IMR-90 (cell line): ENCODE measurements at regions not wholly inside any gene's neighbourhood (a gene's known extent, or its start where the extent isn't known, plus 50 kb on each side); places are given as distances from the start of the nearest gene placed in this dataset.

Experiments
- ATAC-seq: fragments of 200-7000 bp; cut with Tn5 transposase; 2 replicates; pipeline ENCODE4 v1.9.1; 2020; ENCODE audit warnings: low read depth, mild to moderate bottlenecking, moderate library complexity
- BruUV-seq: library from RNA; stranded (reverse); fragments of 400-500 nt; replicated peaks from 2 replicates; lab custom pipeline; 2021; lab: Mats Ljungman, UMichigan
- CTCF ChIA-PET: fragments of 300-600 bp; formaldehyde crosslinking; extraction: SDS; loops from one replicate; lab custom pipeline; 2021; ENCODE audit warnings: antibody characterized with exemption; lab: Yijun Ruan, JAX
- POLR2A ChIA-PET: fragments of 300-600 bp; sonication (Branson Sonifier 250); formaldehyde crosslinking; loops from one replicate; lab custom pipeline; 2022; ENCODE audit warnings: antibody characterized with exemption; ENCODE audit not compliant: unreplicated experiment; lab: Charles Lee
- DNase-seq: peaks from one replicate; pipeline ENCODE4 v3.0.0; 2013
- H2AFZ ChIP-seq: replicated peaks from 2 replicates; pipeline ENCODE3; 2013; ENCODE audit warnings: low read length, mild to moderate bottlenecking; ENCODE audit not compliant: poor library complexity
- H2AK5ac ChIP-seq: 2 replicates; pipeline ENCODE4 v1.6.1; 2013; ENCODE audit warnings: low read depth, low read length, inconsistent platforms
- H2AK9ac ChIP-seq: replicated peaks from 2 replicates; pipeline ENCODE3; 2013; ENCODE audit warnings: mild to moderate bottlenecking, low read depth, low read length, moderate library complexity; ENCODE audit not compliant: poor library complexity
- H2BK120ac ChIP-seq: 2 replicates; pipeline ENCODE4 v1.6.1; 2013; ENCODE audit warnings: low read depth, low read length, inconsistent platforms
- H2BK15ac ChIP-seq: 3 replicates; pipeline ENCODE4 v1.6.1; 2013; ENCODE audit warnings: low read depth, low read length, inconsistent platforms
- H2BK20ac ChIP-seq: 2 replicates; pipeline ENCODE4 v1.6.1; 2013; ENCODE audit warnings: low read depth, mild to moderate bottlenecking, inconsistent platforms, low read length, moderate library complexity
- H2BK5ac ChIP-seq: 2 replicates; pipeline ENCODE4 v1.6.1; 2013; ENCODE audit warnings: mild to moderate bottlenecking, low read depth, low read length, inconsistent platforms; ENCODE audit not compliant: poor library complexity, severe bottlenecking
- H3K14ac ChIP-seq: replicated peaks from 2 replicates; pipeline ENCODE4 v1.6.1; 2013; ENCODE audit warnings: low read depth, low read length, inconsistent platforms
- H3K18ac ChIP-seq: 2 replicates; pipeline ENCODE4 v1.6.1; 2013; ENCODE audit warnings: low read depth, low read length, control low read depth
- H3K23ac ChIP-seq: 2 replicates; pipeline ENCODE4 v1.6.1; 2013; ENCODE audit warnings: low read depth, low read length, inconsistent platforms
- H3K27ac ChIP-seq: 2 replicates; pipeline ENCODE4 v1.5.1; 2013; ENCODE audit warnings: mild to moderate bottlenecking, control low read depth, low read length; ENCODE audit not compliant: insufficient read depth
- H3K27me3 ChIP-seq: 2 replicates; pipeline ENCODE4 v1.6.1; 2013; ENCODE audit warnings: low read length; ENCODE audit not compliant: control insufficient read depth, insufficient read depth
- H3K36me3 ChIP-seq: 2 replicates; pipeline ENCODE4 v1.6.1; 2013; ENCODE audit warnings: low read length, mixed read lengths; ENCODE audit not compliant: control insufficient read depth, insufficient read depth
- H3K4ac ChIP-seq: 2 replicates; pipeline ENCODE4 v1.6.1; 2013; ENCODE audit warnings: low read depth, low read length, inconsistent platforms
- H3K4me1 ChIP-seq: 2 replicates; pipeline ENCODE4 v1.6.1; 2013; ENCODE audit warnings: low read length, mixed read lengths; ENCODE audit not compliant: control insufficient read depth, insufficient read depth
- H3K4me2 ChIP-seq: 2 replicates; pipeline ENCODE4 v1.6.1; 2013; ENCODE audit warnings: low read depth, mild to moderate bottlenecking, control low read depth, low read length, moderate library complexity
- H3K4me3 ChIP-seq: 2 replicates; pipeline ENCODE4 v1.5.1; 2013; ENCODE audit warnings: low read depth, mild to moderate bottlenecking, control low read depth, low read length, moderate library complexity; ENCODE audit not compliant: insufficient read depth
- H3K56ac ChIP-seq: 2 replicates; pipeline ENCODE4 v1.6.1; 2013; ENCODE audit warnings: low read length, inconsistent platforms; ENCODE audit not compliant: insufficient read depth; ENCODE audit errors: extremely low read depth
- H3K79me1 ChIP-seq, 2 experiments: 2 replicates each; pipeline ENCODE4 v1.6.1; 2013; ENCODE audit warnings: low read length in 2 of 2, inconsistent platforms in 1 of 2, low read depth in 1 of 2
- H3K9ac ChIP-seq: 2 replicates; pipeline ENCODE4 v1.6.1; 2013; ENCODE audit warnings: low read depth, low read length, control low read depth
- H3K9me1 ChIP-seq: 2 replicates; pipeline ENCODE4 v1.6.1; 2013; ENCODE audit warnings: low read length, inconsistent platforms; ENCODE audit not compliant: insufficient read depth
- H3K9me3 ChIP-seq: 2 replicates; pipeline ENCODE4 v1.6.1; 2013; ENCODE audit warnings: low read length; ENCODE audit not compliant: control insufficient read depth, insufficient read depth
- H4K20me1 ChIP-seq: 2 replicates; pipeline ENCODE4 v1.6.1; 2013; ENCODE audit warnings: low read length, inconsistent platforms; ENCODE audit not compliant: insufficient read depth
- H4K5ac ChIP-seq: 2 replicates; pipeline ENCODE4 v1.6.1; 2013; ENCODE audit warnings: mild to moderate bottlenecking, low read depth, low read length, control low read depth
- H4K8ac ChIP-seq, 2 experiments: 2 replicates each; pipeline ENCODE4 v1.6.1; 2013; ENCODE audit warnings: low read depth in 2 of 2, low read length in 2 of 2, control low read depth in 1 of 2, inconsistent platforms in 1 of 2
- H4K91ac ChIP-seq: 2 replicates; pipeline ENCODE4 v1.6.1; 2013; ENCODE audit warnings: low read depth, low read length, inconsistent platforms; ENCODE audit not compliant: insufficient read depth
- BHLHE40 ChIP-seq: fragments of 150-350 bp; IDR thresholded peaks from 2 replicates; pipeline ENCODE4 v1.6.1; 2016; ENCODE audit warnings: mild to moderate bottlenecking, low read depth, low read length
- CEBPB ChIP-seq: IDR thresholded peaks from 2 replicates; pipeline ENCODE4 v1.6.1; 2012; ENCODE audit warnings: low read depth, low read length, improper control_type of control experiment
- CHD1 ChIP-seq: IDR thresholded peaks from 2 replicates; pipeline ENCODE4 v1.6.1; 2012; ENCODE audit warnings: low read depth, low read length, improper control_type of control experiment
- MAFK ChIP-seq: IDR thresholded peaks from 2 replicates; pipeline ENCODE4 v1.6.1; 2012; ENCODE audit warnings: low read depth, low read length, improper control_type of control experiment
- MAZ ChIP-seq: IDR thresholded peaks from 2 replicates; pipeline ENCODE4 v1.6.1; 2012; ENCODE audit warnings: low read depth, mild to moderate bottlenecking, low read length, improper control_type of control experiment, moderate library complexity, borderline replicate concordance
- POLR2A ChIP-seq: IDR thresholded peaks from 2 replicates; pipeline ENCODE4 v1.6.1; 2012; ENCODE audit warnings: mild to moderate bottlenecking, low read depth, low read length
- RCOR1 ChIP-seq: IDR thresholded peaks from 2 replicates; pipeline ENCODE4 v1.6.1; 2012; ENCODE audit warnings: mild to moderate bottlenecking, low read length, improper control_type of control experiment; ENCODE audit not compliant: insufficient replicate concordance
- RFX5 ChIP-seq: IDR thresholded peaks from 2 replicates; pipeline ENCODE4 v1.8.0; 2012; ENCODE audit warnings: low read depth, mild to moderate bottlenecking, low read length, moderate library complexity
- dilution Hi-C: fragments of 300-500 bp; cut with HindIII; formaldehyde crosslinking; loops from one replicate; pipeline ENCODE4 v1.14.3; 2018; ENCODE audit warnings: low sequenced_read_pairs; ENCODE audit not compliant: unreplicated experiment
- in situ Hi-C: fragments of 300-500 bp; cut with MboI; formaldehyde crosslinking; loops from 3 replicates; pipeline ENCODE4 v1.14.3; 2019; ENCODE audit warnings: low sequenced_read_pairs, inconsistent platforms, mixed read lengths
- intact Hi-C: fragments of 100-400 bp; cut with micrococcal nuclease; formaldehyde crosslinking; loops from 2 replicates; pipeline ENCODE4 v1.10.0; 2022
- TF ChIP-seq, protein P1 (sequence below): fragments of 150-350 bp; IDR thresholded peaks from 2 replicates; pipeline ENCODE4 v1.6.1; 2017; ENCODE audit warnings: mild to moderate bottlenecking, antibody characterized with exemption, low read length, low read depth
- TF ChIP-seq, protein P2 (sequence below): conservative IDR thresholded peaks from 2 replicates; pipeline ENCODE4 v1.5.1; 2012; ENCODE audit warnings: mild to moderate bottlenecking, low read depth, low read length, improper control_type of control experiment
- TF ChIP-seq, protein P3 (sequence below): fragments of 150-350 bp; IDR thresholded peaks from 2 replicates; pipeline ENCODE4 v1.6.1; 2016; ENCODE audit warnings: low read depth, mild to moderate bottlenecking, low read length, moderate library complexity, borderline replicate concordance

DNA sequence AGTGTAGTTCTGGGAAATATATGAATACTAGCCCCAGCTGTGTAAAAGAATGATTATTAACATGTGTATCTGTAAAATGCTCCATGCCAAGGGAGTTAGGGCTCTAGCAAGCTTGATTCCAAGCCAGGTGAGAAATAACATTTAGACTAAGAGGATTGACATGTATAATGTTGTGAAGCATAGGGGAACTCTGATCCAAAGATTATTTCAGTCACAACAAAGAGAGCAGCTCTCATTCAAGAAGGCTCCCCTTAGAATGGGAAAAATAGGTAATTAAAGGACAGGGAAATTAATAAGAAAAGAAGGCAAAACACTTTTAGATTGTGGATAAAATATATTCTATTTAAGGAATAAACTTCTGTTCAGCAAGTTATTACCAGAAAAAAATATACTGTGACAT is 347.3 kb upstream of the CDH7 start:
- Histone ChIP-seq H3K14ac (no peak overlapping the region), H3K36me3 (no peaks in the 10 kb centered on the region), H3K27ac (no peak overlapping the region), H3K23ac (no peak overlapping the region), H3K9ac (no peak overlapping the region), H3K4ac (no peak overlapping the region), H3K18ac (no peak overlapping the region), H2BK5ac (no peak overlapping the region), H3K27me3 (no peaks in the 10 kb centered on the region), H2BK15ac (no peak overlapping the region), H4K8ac (no peak overlapping the region), H3K4me1 (no peaks in the 10 kb centered on the region), H3K9me3 (peaks cover 6% of the 10 kb centered on the region), H2AK9ac (no peak overlapping the region), H3K4me2 (no peak overlapping the region), H3K4me3 (no peak overlapping the region), H3K56ac (no peak overlapping the region), H3K79me1 (no peaks in the 10 kb centered on the region), H2AK5ac (no peak overlapping the region), H4K20me1 (no peaks in the 10 kb centered on the region), H4K5ac (no peak overlapping the region), H2BK120ac (no peak overlapping the region), H2AFZ (no peak overlapping the region), H2BK20ac (no peak overlapping the region), H3K9me1 (no peaks in the 10 kb centered on the region), H4K91ac (no peak overlapping the region)
- intact Hi-C loops: no loop called here
- ChIA-PET POLR2A (no interaction called here), CTCF (no interaction called here)
- in situ Hi-C loops: no loop called here
- dilution Hi-C loops: no loop called here
- TF ChIP-seq CEBPB: no peak
- TF ChIP-seq, protein P1, sequence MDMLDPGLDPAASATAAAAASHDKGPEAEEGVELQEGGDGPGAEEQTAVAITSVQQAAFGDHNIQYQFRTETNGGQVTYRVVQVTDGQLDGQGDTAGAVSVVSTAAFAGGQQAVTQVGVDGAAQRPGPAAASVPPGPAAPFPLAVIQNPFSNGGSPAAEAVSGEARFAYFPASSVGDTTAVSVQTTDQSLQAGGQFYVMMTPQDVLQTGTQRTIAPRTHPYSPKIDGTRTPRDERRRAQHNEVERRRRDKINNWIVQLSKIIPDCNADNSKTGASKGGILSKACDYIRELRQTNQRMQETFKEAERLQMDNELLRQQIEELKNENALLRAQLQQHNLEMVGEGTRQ: no peak
- TF ChIP-seq, protein P2, sequence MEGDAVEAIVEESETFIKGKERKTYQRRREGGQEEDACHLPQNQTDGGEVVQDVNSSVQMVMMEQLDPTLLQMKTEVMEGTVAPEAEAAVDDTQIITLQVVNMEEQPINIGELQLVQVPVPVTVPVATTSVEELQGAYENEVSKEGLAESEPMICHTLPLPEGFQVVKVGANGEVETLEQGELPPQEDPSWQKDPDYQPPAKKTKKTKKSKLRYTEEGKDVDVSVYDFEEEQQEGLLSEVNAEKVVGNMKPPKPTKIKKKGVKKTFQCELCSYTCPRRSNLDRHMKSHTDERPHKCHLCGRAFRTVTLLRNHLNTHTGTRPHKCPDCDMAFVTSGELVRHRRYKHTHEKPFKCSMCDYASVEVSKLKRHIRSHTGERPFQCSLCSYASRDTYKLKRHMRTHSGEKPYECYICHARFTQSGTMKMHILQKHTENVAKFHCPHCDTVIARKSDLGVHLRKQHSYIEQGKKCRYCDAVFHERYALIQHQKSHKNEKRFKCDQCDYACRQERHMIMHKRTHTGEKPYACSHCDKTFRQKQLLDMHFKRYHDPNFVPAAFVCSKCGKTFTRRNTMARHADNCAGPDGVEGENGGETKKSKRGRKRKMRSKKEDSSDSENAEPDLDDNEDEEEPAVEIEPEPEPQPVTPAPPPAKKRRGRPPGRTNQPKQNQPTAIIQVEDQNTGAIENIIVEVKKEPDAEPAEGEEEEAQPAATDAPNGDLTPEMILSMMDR: no peak
- TF ChIP-seq CHD1: no peak
- TF ChIP-seq POLR2A: no peak
- TF ChIP-seq BHLHE40: no peak
- TF ChIP-seq, protein P3, sequence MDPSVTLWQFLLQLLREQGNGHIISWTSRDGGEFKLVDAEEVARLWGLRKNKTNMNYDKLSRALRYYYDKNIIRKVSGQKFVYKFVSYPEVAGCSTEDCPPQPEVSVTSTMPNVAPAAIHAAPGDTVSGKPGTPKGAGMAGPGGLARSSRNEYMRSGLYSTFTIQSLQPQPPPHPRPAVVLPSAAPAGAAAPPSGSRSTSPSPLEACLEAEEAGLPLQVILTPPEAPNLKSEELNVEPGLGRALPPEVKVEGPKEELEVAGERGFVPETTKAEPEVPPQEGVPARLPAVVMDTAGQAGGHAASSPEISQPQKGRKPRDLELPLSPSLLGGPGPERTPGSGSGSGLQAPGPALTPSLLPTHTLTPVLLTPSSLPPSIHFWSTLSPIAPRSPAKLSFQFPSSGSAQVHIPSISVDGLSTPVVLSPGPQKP: no peak
- no peak for TF ChIP-seq MAFK
- TF ChIP-seq MAZ: no peak
- no peak for TF ChIP-seq RCOR1
- no peak for TF ChIP-seq RFX5
- no peak for DNase-seq
- no peak for ATAC-seq
- BruUV-seq: no TSS peak
